OCI-LY3 (cell line): ENCODE measurements at regions not wholly inside any gene's neighbourhood (a gene's known extent, or its start where the extent isn't known, plus 50 kb on each side); places are given as distances from the start of the nearest gene placed in this dataset.

Experiments used
- EZH2phosphoT487 ChIP-seq: fragments of 200-600 bp; shearing (Covaris generic); IDR thresholded peaks from 2 replicates; pipeline ENCODE4 v1.6.1; 2018; ENCODE audit warnings: antibody characterized with exemption, mixed run types, low read depth
- TF ChIP-seq, protein P1 (sequence below): fragments of 200-600, 300-600 bp; sonication (generic); IDR thresholded peaks from 2 replicates; pipeline ENCODE4 v1.5.1; 2014; ENCODE audit warnings: antibody characterized with exemption, low read length, low read depth

DNA sequence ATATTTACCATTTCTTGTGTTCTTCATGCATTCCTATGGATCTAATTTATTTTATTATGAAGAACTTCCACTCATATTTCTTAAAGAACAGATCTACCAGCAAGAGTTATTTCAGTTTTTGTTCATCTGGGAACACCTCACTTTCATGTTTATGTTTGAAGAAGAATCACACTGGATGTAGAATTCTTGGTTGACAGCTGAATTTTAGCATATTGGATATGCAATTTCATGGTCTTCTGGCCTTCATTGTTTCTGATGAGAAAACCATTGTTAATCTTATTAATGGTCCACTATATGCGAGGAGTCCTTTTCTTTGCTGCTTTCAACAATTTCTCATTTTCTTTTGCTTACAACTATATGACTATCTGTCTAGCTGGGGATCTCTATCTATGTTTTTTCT is 189.2 kb downstream of the UXS1 start:
- TF ChIP-seq, protein P1, sequence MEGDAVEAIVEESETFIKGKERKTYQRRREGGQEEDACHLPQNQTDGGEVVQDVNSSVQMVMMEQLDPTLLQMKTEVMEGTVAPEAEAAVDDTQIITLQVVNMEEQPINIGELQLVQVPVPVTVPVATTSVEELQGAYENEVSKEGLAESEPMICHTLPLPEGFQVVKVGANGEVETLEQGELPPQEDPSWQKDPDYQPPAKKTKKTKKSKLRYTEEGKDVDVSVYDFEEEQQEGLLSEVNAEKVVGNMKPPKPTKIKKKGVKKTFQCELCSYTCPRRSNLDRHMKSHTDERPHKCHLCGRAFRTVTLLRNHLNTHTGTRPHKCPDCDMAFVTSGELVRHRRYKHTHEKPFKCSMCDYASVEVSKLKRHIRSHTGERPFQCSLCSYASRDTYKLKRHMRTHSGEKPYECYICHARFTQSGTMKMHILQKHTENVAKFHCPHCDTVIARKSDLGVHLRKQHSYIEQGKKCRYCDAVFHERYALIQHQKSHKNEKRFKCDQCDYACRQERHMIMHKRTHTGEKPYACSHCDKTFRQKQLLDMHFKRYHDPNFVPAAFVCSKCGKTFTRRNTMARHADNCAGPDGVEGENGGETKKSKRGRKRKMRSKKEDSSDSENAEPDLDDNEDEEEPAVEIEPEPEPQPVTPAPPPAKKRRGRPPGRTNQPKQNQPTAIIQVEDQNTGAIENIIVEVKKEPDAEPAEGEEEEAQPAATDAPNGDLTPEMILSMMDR, result no peak
- no peak for TF ChIP-seq EZH2phosphoT487
